ENCODE measurements at regions not wholly inside any gene's neighbourhood (a gene's known extent, or its start where the extent isn't known, plus 50 kb on each side); places are given as distances from the start of the nearest gene placed in this dataset.

DNA sequence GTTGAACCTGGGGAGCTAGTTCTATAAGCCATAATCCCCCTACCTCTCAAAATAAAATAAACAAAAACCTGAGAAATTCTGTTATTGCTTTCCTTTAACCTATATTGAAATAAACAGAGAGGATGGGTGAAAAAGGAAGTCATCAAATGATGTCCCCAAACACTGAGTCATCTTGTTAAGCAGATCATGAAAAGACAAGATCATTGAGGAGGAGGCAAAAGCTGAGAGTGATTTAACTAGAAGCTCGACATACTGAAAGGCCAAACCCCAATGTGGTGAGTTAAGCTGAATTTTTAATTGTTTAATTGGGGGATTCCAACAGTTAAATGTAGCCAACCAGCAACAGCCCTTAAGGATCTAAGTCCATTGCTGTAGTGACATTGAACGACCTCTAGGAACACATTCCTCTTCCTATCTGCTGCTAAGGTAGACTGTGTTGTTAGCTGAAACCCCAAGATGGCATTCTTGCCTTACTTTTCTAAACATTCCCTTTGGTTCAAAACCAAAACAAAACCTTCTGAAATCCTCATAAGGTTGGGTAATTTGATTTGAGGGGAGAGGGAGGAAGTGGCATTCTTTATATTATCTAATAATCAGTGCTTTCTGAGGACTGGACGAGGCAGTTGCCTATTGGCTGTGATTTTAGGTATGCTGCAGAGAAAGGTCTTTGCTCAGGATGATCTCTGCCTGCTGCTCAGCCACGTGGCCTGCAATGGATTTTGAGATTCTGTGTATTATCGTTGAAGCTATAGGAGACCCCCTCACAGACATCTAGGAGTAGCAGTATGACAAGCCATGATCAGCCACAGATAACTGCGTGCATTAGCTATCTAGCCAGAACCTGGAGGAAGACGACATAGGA lies 62.7 kb upstream of the BNIP2 start:
- DNase-seq (ENCODE audit: low spot score) = no peak
- no peaks in the 10 kb centered on the region for H3K9me3 Mint-ChIP-seq (ENCODE audit: low read depth)
- no peaks in the 10 kb centered on the region for H3K4me1 Mint-ChIP-seq (ENCODE audit: low read depth)
- TF ChIP-seq, protein P1, sequence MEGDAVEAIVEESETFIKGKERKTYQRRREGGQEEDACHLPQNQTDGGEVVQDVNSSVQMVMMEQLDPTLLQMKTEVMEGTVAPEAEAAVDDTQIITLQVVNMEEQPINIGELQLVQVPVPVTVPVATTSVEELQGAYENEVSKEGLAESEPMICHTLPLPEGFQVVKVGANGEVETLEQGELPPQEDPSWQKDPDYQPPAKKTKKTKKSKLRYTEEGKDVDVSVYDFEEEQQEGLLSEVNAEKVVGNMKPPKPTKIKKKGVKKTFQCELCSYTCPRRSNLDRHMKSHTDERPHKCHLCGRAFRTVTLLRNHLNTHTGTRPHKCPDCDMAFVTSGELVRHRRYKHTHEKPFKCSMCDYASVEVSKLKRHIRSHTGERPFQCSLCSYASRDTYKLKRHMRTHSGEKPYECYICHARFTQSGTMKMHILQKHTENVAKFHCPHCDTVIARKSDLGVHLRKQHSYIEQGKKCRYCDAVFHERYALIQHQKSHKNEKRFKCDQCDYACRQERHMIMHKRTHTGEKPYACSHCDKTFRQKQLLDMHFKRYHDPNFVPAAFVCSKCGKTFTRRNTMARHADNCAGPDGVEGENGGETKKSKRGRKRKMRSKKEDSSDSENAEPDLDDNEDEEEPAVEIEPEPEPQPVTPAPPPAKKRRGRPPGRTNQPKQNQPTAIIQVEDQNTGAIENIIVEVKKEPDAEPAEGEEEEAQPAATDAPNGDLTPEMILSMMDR (IDR thresholded peaks at IDR 0.05) = peak; percentile 35
- no peak overlapping the region for H3K27ac Mint-ChIP-seq (ENCODE audit: unreplicated experiment)
- peaks cover 34% of the 10 kb centered on the region for H3K27me3 Mint-ChIP-seq (ENCODE audit: low read depth)
- H3K4me3 Mint-ChIP-seq (ENCODE audit: unreplicated experiment) = no peak overlapping the region
- H3K36me3 Mint-ChIP-seq (ENCODE audit: low read depth) = no peaks in the 10 kb centered on the region

DNA sequence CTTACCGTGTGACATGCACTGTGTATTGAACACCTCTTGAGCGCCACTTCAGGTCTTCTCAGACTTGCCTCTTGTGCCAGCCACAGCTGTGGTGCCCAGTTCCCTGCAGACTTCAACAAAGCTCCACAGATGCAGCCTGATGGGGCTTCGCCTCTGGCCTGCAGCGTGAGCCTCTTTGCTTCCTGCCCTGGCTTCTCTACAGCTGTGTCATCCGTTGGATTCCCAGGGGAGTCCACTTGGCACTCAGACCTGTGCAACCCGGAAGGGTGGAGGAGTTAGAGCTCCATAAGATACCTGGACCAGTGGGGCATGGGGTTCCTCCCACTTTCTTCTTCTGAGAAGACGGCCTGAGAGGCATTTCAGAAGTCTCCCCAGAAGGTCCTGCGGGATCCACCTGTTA lies 57.7 kb upstream of the BNIP2 start:
- no peak for DNase-seq (ENCODE audit: low spot score)
- peaks cover 12% of the 10 kb centered on the region for H3K9me3 Mint-ChIP-seq (ENCODE audit: low read depth)
- no peak overlapping the region for H3K27ac Mint-ChIP-seq (ENCODE audit: unreplicated experiment)
- H3K4me3 Mint-ChIP-seq (ENCODE audit: unreplicated experiment) = no peak overlapping the region
- H3K27me3 Mint-ChIP-seq (ENCODE audit: low read depth) = peaks cover 33% of the 10 kb centered on the region
- TF ChIP-seq, protein P1 (IDR thresholded peaks at IDR 0.05) = no peak
- H3K4me1 Mint-ChIP-seq (ENCODE audit: low read depth) = no peaks in the 10 kb centered on the region
- no peaks in the 10 kb centered on the region for H3K36me3 Mint-ChIP-seq (ENCODE audit: low read depth)

DNA sequence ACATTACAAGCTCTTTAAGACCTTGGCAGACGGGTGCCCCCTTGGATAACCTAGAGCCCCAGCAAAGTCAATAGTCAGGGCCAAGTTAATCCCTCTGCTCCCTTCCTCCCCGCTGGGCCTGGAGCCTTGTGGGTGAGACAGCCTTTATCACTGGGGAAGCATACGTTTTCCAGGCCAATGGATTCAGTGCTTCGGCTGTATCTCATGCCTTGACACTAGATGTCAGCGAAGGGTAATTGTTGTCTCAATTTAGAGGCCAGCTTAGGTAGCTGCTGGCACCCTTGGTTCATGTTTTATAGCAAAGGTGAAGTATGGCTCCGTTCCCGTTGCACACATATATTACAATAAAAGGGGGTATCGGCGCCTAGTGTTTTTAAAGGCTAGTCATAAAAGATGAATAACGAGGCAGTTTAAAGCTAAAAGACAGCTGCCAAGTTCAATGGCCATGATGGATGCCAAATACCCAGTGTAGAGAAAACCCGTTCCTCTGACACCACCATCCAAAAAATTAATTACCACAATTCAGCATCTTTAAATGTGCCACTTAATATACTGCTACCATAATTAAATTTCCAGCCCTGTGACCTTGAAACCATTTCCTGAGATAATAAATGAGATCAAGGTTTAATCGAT lies 52.3 kb upstream of the BNIP2 start:
- no peaks in the 10 kb centered on the region for H3K36me3 Mint-ChIP-seq (ENCODE audit: low read depth)
- no peak for DNase-seq (ENCODE audit: low spot score)
- no peak overlapping the region for H3K4me3 Mint-ChIP-seq (ENCODE audit: unreplicated experiment)
- TF ChIP-seq, protein P1 (IDR thresholded peaks at IDR 0.05) = peak; percentile 52
- no peak overlapping the region for H3K27ac Mint-ChIP-seq (ENCODE audit: unreplicated experiment)
- H3K4me1 Mint-ChIP-seq (ENCODE audit: low read depth) = no peaks in the 10 kb centered on the region
- H3K27me3 Mint-ChIP-seq (ENCODE audit: low read depth) = peaks cover 24% of the 10 kb centered on the region
- peaks cover 12% of the 10 kb centered on the region for H3K9me3 Mint-ChIP-seq (ENCODE audit: low read depth)

GRCh38 chr15:59739557-59740186 lies 50.6 kb upstream of the BNIP2 start:
- Mint-ChIP-seq H3K4me3 (ENCODE audit: unreplicated experiment) (no peak overlapping the region), H3K36me3 (ENCODE audit: low read depth) (no peaks in the 10 kb centered on the region), H3K9me3 (ENCODE audit: low read depth) (peaks cover 8% of the 10 kb centered on the region), H3K27ac (ENCODE audit: unreplicated experiment) (no peak overlapping the region), H3K27me3 (ENCODE audit: low read depth) (peaks cover 20% of the 10 kb centered on the region), H3K4me1 (ENCODE audit: low read depth) (no peaks in the 10 kb centered on the region)
- no peak for DNase-seq (ENCODE audit: low spot score)
- TF ChIP-seq, protein P1 (IDR thresholded peaks at IDR 0.05) = no peak

Data from chondrocyte (in vitro differentiated cells).